Endometrial microvascular endothelial cells (primary cell): ENCODE measurements at regions not wholly inside any gene's neighbourhood (a gene's known extent, or its start where the extent isn't known, plus 50 kb on each side); places are given as distances from the start of the nearest gene placed in this dataset.
"Not testable (repeated sequence)": the region's sequence is repeated elsewhere in the genome, so short reads cannot be mapped to it uniquely, and the experiment has no call there.

Source experiments
- in situ Hi-C: cut with HindIII; loops from 2 replicates; pipeline ENCODE4 v1.10.0; 2017; ENCODE audit warnings: low sequenced_read_pairs, low pct_unique_long_range_greater_than_20kb; ENCODE audit errors: inconsistent ontology term

DNA sequence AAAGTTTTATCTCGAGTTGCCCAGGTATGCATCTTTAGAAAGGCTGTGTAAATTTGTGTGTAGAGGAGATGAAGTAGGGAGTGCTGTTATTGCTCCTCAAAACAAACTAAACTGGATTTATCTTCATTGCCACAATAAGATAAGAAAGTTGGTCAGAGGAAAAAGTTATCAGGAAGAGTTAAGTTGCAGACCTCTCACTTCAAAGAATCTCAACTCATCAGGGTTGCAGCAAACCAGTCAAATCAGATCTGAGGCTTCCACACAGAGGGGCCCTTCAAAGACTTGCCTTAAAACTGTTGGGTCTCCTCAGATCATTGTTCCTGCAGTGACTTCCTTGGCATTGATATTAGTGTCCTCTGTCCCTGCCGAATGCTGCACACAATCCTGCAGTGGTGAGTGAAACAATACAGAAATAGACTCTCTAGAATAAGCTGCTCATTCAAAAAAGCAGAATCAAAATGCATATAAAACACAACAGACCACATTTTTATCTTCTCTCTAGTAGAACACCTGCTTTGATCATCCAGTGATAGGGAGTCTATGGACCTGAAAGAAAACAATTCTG lies 191.2 kb upstream of the CBLB start:
- in situ Hi-C loops: no loop called here

DNA sequence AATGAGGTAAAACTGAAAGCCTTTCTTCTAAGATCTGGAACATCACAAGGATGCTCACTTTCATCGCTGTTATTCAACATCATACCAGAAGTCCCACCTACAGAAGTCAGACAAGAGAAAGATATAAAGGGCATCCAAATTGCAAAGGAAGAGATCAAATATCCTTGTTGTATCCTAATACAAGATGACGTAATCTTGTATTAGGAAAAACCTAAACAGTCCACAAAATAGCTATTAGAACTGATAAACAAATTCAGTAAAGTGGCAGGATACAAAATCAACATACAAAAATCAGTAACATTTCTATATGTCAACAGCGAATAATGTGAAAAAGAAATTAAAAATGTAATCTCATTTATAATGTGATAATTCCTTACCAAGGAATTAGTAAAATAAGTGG lies 195.1 kb upstream of the CBLB start:
- in situ Hi-C loops: no loop called here

DNA sequence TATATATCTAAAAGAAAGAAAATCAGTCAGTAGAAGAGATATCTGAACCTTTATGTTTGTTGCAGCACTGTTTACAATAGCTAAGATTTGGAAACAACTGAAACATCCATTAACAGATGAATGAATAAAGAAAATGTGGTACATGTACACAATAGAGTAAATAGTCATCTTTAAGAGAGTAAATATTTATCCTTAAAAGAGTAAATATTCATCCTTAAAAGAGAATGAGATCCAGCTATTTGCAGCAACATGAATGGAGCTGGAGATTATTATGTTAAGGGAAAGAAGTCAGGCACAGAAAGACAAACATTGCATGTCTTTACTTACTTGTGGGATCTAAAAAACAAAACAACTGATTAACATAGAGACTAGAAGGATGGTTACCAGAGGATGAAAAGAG lies 197.0 kb upstream of the CBLB start:
- in situ Hi-C loops: no loop called here

DNA sequence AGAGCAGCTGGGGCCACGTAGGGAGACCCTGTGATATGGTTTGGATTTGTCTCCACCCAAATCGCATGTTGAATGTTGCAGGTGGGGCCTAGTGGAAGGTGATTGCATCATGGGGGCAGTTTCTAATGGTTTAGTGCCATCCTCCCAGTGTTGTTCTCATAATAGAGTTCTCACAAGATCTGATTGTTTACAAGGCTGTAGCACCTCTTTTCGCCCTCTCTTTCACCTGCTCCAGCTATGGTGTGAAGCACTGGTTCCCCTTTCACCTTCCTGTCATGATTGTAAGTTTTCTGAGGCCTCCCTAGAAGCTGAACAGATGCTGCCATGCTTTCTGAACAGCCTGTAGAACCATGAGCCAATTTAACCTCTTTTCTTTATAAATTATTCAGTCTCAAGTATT lies 198.9 kb upstream of the CBLB start:
- in situ Hi-C loops: no loop called here

DNA sequence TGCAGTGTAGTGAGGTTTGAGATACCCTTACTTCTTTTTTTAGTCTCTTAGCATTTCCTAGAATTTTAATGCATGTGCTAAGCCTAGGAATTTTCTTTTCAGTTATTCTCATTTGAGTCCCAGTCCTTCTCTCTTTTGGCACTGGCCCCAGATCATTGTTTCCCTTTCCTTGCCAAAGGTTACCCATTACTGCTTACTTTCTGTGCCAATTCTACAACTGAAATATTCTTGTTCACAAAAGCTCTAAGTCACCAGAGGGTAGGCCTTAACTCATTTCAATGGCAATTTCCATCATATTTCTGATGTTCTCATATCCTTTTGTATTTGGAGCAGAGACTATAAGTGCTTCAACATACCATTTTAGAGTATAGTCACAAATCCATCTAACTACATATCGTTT lies 199.6 kb upstream of the CBLB start:
- in situ Hi-C loops: no loop called here

DNA sequence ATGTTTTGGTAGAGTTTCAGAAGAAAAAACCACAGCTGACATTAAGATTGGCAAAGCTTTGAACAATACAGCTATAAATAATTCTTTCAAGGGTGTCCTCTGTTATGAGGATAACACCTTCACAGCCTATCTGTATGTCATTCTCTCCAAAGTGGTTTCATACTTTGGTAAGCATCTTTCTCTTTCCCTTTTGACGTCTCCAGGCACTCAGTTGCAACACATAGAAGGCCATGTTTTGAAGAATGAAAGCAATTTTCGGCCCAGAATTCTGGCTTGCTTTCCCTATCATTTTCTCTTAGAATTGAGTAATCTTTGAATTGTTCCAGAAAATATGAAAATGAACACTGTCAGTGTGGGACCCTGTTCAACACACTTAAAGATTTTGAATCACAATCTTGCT lies 200.0 kb upstream of the CBLB start:
- in situ Hi-C loops: no loop called here

DNA sequence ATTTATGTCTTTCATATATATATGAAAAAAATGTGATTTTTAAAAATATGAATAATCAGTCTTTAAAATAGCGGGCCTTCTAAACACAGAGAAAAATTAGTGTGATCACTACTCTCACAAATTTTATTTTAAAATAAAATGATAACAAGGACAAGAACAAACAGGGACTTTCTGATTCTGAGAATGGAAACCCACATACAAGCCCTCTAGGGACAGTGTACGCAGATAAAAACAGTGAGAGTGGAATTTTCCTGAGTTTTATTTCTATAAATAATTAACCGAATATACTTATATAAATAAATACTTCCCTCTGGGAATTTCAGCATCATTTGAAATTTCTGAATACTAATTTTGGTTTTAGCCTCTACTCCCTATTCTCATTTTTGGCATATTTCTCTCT lies 201.4 kb upstream of the CBLB start:
- in situ Hi-C loops: no loop called here

DNA sequence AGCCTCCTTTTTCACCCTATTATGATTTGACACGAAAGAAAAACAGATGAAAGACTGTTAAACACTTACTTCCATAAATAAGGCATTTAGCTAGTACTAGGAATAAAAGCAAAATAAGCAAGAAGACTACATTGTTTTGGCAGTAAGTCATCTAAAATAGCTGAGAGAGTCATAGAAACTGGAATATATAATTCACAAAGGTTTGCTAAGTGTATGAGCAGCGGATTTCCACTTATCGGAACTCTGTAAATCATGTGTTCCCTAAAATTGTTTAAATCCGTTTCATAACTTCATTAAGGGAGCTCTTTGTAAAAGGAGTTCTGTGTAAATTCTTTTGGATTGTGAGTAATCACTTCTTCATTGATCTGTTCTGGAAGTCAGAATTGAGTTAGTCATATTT lies 202.5 kb upstream of the CBLB start:
- in situ Hi-C loops: no loop called here

DNA sequence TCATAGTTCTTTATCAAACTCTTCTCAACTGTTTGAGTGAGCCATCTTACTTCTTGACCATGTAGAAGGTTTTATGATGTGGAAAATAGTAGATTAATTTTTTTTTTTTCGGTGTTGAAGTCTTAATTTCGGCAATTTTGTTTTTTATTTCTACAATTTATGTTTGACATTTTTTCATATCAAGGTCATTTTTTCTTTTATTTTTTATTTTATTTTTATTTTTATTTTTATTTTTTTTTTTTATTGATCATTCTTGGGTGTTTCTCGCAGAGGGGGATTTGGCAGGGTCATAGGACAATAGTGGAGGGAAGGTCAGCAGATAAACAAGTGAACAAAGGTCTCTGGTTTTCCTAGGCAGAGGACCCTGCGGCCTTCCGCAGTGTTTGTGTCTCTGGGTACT lies 203.8 kb upstream of the CBLB start:
- in situ Hi-C loops: not testable (repeated sequence)

DNA sequence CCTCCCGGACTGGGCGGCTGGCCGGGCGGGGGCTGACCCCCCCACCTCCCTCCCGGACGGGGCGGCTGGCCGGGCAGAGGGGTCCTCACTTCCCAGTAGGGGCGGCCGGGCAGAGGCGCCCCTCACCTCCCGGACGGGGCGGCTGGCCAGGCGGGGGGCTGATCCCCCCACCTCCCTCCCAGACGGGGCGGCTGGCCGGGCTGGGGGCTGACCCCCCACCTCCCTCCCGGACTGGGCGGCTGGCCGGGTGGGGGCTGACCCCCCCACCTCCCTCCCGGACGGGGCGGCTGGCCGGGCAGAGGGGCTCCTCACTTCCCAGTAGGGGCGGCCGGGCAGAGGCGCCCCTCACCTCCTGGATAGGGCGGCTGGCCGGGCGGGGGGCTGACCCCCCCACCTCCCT lies 205.0 kb upstream of the CBLB start:
- in situ Hi-C loops: not testable (repeated sequence)

DNA sequence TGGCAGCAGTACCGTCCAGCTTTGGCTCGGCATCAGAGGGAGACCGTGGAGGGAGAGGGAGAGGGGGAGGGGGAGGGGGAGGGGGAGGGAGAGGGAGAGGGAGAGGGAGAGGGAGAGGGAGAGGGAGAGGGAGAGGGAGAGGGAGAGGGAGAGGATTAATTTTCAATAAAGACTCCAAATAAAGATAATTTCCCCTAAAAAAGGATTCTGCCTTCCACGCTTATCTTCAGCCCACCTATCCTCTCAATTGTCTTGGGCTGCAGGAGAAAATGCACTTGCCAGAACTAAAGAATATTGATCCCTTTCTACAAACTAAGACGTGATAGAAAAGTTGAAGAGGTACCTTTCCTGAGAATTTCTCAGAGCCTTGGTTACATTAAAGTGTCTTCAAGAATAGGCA lies 206.9 kb upstream of the CBLB start:
- in situ Hi-C loops: not testable (repeated sequence)

DNA sequence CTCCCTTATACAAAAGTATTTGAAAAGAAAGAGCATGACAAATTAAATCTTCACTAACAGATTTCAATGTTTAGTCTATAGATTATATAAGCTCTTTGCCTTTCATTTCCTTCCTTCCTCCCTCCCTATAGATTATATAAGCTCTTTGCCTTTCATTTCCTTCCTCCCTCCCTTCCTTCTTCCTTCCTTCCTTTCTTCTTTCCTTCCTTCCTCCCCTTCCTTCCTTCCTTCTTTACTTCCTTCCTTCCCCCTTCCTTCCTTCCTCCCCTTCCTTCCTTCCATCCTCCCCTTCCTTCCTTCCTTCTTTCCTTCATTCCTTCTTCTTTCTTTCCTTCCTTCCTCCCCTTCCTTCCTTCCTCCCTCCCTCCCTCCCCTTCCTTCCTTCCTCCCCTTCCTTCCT lies 209.8 kb upstream of the CBLB start:
- in situ Hi-C loops: no loop called here

DNA sequence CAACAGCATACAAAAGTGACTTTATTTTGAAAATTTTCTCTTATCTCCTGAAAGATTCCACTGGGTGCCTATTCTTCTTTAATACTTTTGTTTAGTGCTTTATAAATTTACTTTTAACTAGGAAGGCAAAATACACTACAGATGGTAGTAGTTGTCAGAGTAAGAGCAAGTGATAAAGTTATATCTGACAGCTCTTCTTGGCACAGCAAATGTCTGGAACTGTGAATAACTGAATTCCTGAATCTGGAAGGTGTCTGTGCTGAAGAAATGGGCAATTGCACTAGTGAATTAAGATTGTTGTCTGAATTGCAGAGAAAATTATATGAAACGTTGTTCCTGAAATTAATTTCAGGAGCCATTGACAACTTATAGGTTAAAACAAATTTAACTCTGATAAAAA lies 213.8 kb upstream of the CBLB start:
- in situ Hi-C loops: no loop called here

DNA sequence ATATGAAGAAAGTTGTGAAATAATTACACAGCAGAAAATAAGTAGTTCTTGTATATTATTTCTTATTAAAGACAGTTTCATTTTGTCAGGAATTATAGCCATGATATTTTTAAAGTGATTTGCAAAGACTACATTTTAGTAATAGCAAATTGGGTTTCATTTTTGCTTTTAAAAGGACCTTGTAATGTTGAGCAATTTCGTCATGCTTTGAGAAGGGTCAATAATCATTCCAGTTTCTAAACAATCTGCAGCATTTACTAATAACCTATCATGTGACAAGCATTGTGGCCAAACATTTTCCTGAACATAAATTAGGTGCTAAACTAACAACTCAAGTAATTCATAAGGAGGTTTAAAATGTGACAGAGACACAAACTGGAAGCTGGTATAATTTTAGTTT lies 214.4 kb upstream of the CBLB start:
- in situ Hi-C loops: no loop called here

DNA sequence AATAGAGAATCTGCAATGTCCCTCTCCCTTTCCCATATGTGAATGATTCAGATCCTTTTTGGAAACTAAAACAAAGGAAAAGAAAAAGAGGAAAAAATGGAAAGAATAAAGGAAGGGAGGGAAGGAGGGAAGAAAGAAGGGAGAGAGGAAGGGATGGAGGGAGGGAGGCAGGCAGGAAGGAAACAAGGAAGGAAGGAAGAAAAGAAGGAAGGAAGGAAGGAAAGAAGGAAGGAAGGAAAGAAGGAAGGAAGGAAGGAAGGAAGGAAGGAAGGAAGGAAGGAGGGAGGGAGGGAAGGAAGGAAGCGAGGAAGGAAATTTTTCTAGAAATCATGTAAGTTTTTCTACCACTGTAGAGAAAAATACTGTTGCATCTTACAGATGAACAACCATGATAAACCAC lies 215.0 kb upstream of the CBLB start:
- in situ Hi-C loops: no loop called here

DNA sequence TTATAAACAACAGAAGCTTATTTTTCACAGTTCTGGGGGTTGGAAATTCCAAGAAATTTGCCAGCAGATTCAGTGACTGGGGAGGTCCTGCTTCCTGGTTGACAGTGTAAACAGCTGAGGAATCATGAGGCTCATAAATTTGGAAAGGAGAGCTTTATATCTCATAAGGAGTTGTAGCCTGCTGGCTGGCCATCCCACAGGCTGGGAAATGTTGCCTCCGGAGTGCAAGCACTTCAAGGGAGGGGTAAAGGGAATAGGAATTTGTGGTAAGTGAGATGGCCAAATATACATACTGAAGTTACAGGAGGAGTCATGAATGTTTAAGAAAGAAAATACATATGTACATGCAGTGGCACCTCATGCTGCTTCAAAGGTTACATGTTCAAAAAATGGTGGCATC lies 217.2 kb upstream of the CBLB start:
- in situ Hi-C loops: no loop called here

DNA sequence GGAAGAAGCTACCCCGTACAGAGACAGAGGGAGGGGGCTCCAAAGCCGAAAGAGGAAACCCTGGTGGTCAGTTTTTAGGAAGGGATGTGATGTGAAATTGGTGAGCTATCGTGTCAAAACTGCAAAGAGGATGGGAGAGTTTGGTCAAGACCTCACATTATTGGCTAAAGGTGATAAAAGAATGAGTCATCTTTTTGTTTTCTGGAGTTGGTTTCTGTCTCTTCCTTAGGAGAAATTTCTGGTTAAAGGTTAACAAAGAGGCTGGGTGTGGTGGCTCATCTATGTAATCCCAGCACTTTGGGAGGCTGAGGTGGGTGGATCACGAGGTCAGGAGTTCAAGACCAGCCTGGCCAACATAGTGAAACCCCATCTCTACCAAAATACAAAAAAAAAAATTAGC lies 217.8 kb upstream of the CBLB start:
- in situ Hi-C loops: no loop called here

DNA sequence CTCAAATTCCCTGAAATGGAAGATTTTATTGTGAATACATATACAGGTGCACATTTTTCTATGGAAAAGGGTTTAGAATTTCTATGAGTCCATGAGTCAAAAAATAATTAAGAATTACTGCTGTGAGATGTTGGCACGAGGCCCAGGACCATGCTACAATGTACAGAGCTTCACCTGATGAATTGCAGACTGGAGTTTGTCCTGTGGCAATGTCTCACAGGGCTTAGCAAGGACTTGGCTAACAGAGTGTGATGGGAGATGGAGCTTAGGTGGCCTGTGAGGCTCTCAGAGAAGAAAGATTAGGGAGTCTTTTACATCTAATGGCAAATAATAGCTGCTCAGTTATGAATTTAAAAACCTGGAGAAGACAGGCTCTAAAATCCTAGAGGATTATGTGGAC lies 219.5 kb upstream of the CBLB start:
- in situ Hi-C loops: no loop called here

DNA sequence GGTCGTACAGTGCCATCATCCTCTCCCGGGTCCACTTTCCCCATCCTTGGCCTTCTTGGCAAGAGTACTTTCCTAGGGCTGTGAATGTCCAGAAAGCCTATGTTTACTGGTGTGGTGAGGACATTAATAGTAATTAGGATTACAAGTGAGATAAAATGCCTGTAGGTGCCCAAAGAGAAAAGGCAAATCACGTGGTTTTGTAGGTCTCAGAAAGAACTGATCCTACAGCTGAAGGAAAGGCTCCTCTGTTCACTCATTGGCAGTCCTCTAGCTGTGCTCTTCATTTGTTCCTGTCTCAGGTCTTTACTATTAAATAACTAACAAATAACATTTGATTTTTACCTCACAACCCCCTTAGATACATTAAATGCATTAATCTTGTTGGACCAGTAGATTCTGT lies 220.1 kb upstream of the CBLB start:
- in situ Hi-C loops: no loop called here

DNA sequence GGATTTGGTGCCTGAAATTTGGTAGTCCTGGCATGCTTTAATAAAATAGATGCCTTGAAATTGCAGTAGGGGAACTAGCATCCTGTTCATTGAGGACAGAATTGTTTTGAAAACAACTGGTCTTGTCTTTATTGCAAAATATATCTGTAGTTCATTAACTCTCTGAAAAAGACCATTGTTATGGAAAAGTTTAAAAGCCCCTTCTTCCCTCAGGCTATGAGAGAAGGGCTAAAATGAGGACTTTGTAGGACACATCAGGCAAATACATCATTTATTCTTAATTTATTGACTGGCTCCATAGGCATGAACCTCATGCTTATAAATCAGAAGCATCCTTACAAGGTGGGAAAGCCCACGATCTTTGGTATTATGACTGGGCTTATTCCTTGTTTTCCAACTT lies 221.0 kb upstream of the CBLB start:
- in situ Hi-C loops: no loop called here

DNA sequence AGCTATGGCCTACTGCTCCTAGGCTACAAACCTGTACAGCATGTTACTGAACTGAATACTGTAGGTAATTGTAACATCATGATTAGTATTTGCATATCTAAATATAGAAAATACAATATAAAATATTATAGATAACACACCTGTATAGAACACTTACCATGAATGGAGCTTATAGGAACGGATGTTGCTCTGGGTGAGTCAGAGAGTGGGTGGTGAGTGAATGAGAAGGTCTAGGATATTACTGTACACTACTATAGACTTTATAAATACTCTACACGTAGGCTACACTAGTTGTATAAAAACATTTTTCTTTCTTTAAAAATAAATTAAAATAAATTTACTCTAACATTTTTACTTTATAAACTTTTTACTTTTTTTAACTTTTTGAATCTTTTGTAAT lies 224.0 kb upstream of the CBLB start:
- in situ Hi-C loops: no loop called here

DNA sequence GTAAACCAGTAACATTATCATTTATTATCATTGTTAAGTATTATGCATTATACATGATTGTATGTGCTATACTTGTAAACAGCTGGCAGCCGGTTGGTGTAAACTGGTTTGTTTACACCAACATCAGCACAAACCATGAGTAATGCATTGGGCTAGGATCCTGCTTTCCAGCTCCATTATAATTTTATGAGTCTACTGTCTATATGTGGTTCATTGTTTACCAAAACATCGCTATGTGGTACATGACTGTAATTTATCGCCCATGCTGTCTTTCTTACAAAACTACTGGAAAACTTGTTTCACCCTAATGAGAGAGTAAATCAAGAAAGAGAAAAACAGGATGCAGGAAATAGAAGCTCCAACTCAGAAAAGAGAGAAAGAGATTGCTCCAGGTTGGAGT lies 224.8 kb upstream of the CBLB start:
- in situ Hi-C loops: no loop called here
